ENCODE measurements at regions not wholly inside any gene's neighbourhood (a gene's known extent, or its start where the extent isn't known, plus 50 kb on each side); places are given as distances from the start of the nearest gene placed in this dataset.

DNA sequence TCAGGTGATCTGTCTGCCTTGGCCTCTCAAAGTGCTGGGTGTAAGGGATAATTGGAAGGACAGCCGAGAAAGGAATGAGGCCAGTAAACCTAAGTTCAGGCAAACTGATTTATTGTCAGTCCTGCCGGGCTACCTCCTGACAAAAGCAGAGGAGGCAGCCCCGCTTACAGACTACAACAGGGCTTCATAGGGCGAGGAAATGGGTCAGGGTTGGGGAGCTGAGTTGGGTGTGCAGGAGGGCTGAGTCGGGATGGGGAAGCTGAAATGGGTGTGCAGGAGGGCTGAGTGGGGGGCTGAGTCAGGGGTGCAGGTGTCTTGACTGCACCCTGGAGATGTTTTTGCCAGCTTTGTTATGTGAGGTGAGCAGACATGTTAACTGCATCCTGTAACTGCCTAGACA lies 210.2 kb downstream of the SLITRK6 start:
- Histone ChIP-seq H3K4me1 (ENCODE audit: control insufficient read depth, insufficient read depth, low read length, poor library complexity, severe bottlenecking) (no peaks in the 10 kb centered on the region), H3K9me3 (ENCODE audit: control insufficient read depth, low read length) (no peaks in the 10 kb centered on the region), H3K27me3 (replicated peaks; ENCODE audit: control insufficient read depth, insufficient read depth, low read length, poor library complexity, severe bottlenecking) (no peaks in the 10 kb centered on the region), H3K4me3 (ENCODE audit: insufficient read depth, low read depth, low read length, poor library complexity, severe bottlenecking) (no peak overlapping the region), H3K36me3 (ENCODE audit: control insufficient read depth, insufficient read depth, low read length) (no peaks in the 10 kb centered on the region), H3K27ac (ENCODE audit: insufficient read depth, low read length, poor library complexity, severe bottlenecking) (no peak overlapping the region)
- no peak for DNase-seq

DNA sequence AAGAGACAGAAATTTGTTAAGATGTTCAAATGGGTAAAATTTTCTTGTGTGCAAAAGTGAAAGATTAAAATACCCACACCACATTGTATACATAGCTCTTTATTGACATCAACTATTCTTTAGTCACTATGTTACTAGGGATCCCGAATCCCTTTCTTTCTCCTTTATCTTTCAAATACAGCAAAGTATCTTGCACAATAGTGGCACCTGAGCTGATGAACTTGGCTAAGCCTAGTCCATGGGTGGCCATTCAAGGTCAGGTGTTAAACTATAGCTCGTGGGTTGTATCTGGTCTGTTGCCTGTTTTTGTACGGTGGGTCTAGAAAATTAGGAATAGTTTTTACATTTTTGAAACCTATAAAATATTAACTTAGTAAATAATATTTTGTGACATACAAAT lies 210.9 kb downstream of the SLITRK6 start:
- Histone ChIP-seq H3K4me3 (ENCODE audit: insufficient read depth, low read depth, low read length, poor library complexity, severe bottlenecking) (no peak overlapping the region), H3K4me1 (ENCODE audit: control insufficient read depth, insufficient read depth, low read length, poor library complexity, severe bottlenecking) (no peaks in the 10 kb centered on the region), H3K9me3 (ENCODE audit: control insufficient read depth, low read length) (no peaks in the 10 kb centered on the region), H3K36me3 (ENCODE audit: control insufficient read depth, insufficient read depth, low read length) (no peaks in the 10 kb centered on the region), H3K27me3 (replicated peaks; ENCODE audit: control insufficient read depth, insufficient read depth, low read length, poor library complexity, severe bottlenecking) (no peaks in the 10 kb centered on the region), H3K27ac (ENCODE audit: insufficient read depth, low read length, poor library complexity, severe bottlenecking) (no peak overlapping the region)
- DNase-seq: no peak

DNA sequence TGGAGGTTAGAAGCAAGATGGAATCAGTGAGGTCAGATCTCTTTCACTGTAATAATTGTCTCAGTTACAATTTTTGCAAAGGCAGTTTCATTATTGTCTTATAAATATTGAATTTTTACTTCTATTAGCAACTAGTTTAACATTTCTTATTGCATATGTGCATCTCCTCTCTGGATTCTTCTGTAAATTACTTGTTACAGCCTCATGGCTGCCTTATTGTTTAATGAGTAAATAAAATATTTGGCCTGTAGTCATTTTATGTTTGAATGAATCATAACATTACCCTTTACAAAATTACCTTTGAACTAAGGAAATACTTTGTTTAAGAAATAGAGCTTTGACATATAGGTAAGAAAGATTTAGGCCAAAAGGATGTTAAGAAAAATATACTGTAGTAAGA lies 212.4 kb downstream of the SLITRK6 start:
- no peak for DNase-seq
- Histone ChIP-seq H3K4me3 (ENCODE audit: insufficient read depth, low read depth, low read length, poor library complexity, severe bottlenecking) (no peak overlapping the region), H3K36me3 (ENCODE audit: control insufficient read depth, insufficient read depth, low read length) (no peaks in the 10 kb centered on the region), H3K9me3 (ENCODE audit: control insufficient read depth, low read length) (no peaks in the 10 kb centered on the region), H3K27me3 (replicated peaks; ENCODE audit: control insufficient read depth, insufficient read depth, low read length, poor library complexity, severe bottlenecking) (no peaks in the 10 kb centered on the region), H3K4me1 (ENCODE audit: control insufficient read depth, insufficient read depth, low read length, poor library complexity, severe bottlenecking) (no peaks in the 10 kb centered on the region), H3K27ac (ENCODE audit: insufficient read depth, low read length, poor library complexity, severe bottlenecking) (no peak overlapping the region)

DNA sequence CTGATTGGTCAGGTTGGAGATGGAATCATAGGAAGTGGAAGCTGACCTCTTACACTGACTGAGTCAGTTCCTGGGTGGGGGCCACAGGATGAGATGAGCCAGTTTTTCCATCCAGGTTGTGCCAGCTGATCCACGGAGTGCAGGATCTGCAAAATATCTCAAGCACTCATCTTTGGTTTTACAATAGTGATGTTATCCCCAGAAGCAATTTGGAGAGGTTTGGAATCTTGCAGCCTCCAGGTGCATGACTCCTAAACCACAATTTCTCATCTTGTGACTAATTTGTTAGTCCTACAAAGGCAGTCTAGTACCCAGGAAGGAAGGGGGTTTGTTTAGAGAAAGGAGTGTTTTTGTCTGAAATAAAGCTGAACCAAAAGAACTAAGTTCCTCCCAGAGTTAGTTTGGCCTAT lies 212.8 kb downstream of the SLITRK6 start:
- no peaks in the 10 kb centered on the region for H3K36me3 ChIP-seq (ENCODE audit: control insufficient read depth, insufficient read depth, low read length)
- H3K4me3 ChIP-seq (ENCODE audit: insufficient read depth, low read depth, low read length, poor library complexity, severe bottlenecking): no peak overlapping the region
- no peak for DNase-seq
- no peaks in the 10 kb centered on the region for H3K4me1 ChIP-seq (ENCODE audit: control insufficient read depth, insufficient read depth, low read length, poor library complexity, severe bottlenecking)
- H3K27ac ChIP-seq (ENCODE audit: insufficient read depth, low read length, poor library complexity, severe bottlenecking): no peak overlapping the region
- no peaks in the 10 kb centered on the region for H3K9me3 ChIP-seq (ENCODE audit: control insufficient read depth, low read length)
- H3K27me3 ChIP-seq (replicated peaks; ENCODE audit: control insufficient read depth, insufficient read depth, low read length, poor library complexity, severe bottlenecking): no peaks in the 10 kb centered on the region

DNA sequence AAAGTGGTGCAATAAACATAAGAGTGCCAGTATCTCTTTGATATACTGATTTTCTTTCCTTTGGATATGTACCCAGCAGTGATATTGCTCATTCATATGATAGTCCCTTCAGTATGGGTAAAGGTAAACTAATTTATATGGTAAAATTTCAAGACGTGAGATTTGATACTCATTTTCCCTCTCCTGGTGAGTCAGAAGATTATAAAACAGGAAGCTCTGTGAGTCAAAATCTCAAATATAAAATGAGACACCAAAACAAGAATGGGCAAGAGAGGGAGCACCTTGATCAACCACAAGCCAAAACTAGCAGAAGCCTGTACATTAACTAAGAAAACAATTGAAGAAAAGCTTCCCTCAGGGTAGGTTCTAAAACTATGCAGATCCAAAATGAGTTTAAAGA lies 216.3 kb downstream of the SLITRK6 start:
- Histone ChIP-seq H3K4me3 (ENCODE audit: insufficient read depth, low read depth, low read length, poor library complexity, severe bottlenecking) (no peak overlapping the region), H3K27me3 (replicated peaks; ENCODE audit: control insufficient read depth, insufficient read depth, low read length, poor library complexity, severe bottlenecking) (no peaks in the 10 kb centered on the region), H3K4me1 (ENCODE audit: control insufficient read depth, insufficient read depth, low read length, poor library complexity, severe bottlenecking) (no peaks in the 10 kb centered on the region), H3K27ac (ENCODE audit: insufficient read depth, low read length, poor library complexity, severe bottlenecking) (no peak overlapping the region), H3K9me3 (ENCODE audit: control insufficient read depth, low read length) (no peaks in the 10 kb centered on the region), H3K36me3 (ENCODE audit: control insufficient read depth, insufficient read depth, low read length) (no peaks in the 10 kb centered on the region)
- DNase-seq: no peak

DNA sequence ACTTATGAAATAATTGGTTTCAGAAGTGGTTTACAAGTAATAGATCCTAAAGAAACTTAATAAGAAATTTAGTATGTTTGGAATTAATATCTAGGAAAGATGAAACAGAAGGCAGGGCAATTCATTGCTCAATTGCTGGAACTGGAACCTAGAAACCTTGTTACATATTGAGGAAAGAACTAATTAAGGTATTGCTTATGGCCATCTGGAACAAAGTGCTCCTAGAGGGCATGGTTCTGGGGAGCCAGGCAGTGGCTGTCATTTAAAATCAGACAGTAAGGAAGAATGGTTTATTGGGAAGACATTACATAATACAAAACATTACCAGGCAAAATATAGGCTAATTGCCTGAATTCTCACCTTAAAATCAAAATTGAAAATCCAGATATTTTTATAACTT lies 224.1 kb downstream of the SLITRK6 start:
- Histone ChIP-seq H3K27me3 (replicated peaks; ENCODE audit: control insufficient read depth, insufficient read depth, low read length, poor library complexity, severe bottlenecking) (no peaks in the 10 kb centered on the region), H3K4me1 (ENCODE audit: control insufficient read depth, insufficient read depth, low read length, poor library complexity, severe bottlenecking) (no peaks in the 10 kb centered on the region), H3K9me3 (ENCODE audit: control insufficient read depth, low read length) (no peaks in the 10 kb centered on the region), H3K27ac (ENCODE audit: insufficient read depth, low read length, poor library complexity, severe bottlenecking) (no peak overlapping the region), H3K36me3 (ENCODE audit: control insufficient read depth, insufficient read depth, low read length) (no peaks in the 10 kb centered on the region), H3K4me3 (ENCODE audit: insufficient read depth, low read depth, low read length, poor library complexity, severe bottlenecking) (no peak overlapping the region)
- DNase-seq: no peak

DNA sequence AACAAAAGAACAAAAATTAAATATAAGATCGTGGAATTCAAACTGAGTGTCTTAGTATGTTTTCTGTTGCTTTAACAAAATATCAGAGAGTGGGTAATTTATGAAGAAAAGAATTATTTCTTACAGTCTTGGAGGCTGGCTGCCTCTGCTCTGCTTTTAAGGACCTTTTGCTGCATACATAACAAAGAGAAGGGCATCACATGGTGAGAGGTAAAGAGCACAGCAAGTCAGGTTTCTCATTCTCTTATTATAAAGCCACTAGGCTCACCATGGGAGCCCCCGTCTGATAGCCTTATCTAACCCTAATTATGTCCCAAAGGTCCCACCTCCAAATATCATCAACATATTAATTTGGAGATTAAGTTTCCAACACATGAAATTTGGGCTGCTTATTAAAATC lies 231.3 kb downstream of the SLITRK6 start:
- H3K4me1 ChIP-seq (ENCODE audit: control insufficient read depth, insufficient read depth, low read length, poor library complexity, severe bottlenecking): no peaks in the 10 kb centered on the region
- H3K27me3 ChIP-seq (replicated peaks; ENCODE audit: control insufficient read depth, insufficient read depth, low read length, poor library complexity, severe bottlenecking): no peaks in the 10 kb centered on the region
- no peak for DNase-seq
- H3K9me3 ChIP-seq (ENCODE audit: control insufficient read depth, low read length): no peaks in the 10 kb centered on the region
- H3K4me3 ChIP-seq (ENCODE audit: insufficient read depth, low read depth, low read length, poor library complexity, severe bottlenecking): no peak overlapping the region
- no peaks in the 10 kb centered on the region for H3K36me3 ChIP-seq (ENCODE audit: control insufficient read depth, insufficient read depth, low read length)
- H3K27ac ChIP-seq (ENCODE audit: insufficient read depth, low read length, poor library complexity, severe bottlenecking): no peak overlapping the region

DNA sequence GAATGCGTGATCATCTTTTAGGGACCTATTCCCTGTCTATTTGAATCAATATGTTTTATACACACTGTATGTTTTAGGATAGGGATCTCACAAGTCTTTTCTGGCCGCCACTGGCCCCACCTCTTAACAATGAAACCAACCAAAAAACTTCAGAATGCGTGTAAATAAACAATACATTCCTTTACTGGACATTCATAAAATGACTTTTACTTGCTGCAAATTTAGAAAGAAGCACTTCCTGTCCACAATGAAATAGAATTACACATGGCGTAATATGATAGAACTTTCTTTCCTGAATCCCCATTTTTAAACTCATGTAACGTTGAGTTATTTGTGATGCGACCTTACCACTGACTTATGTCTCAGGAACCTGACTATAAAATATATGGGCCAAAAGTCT lies 233.6 kb downstream of the SLITRK6 start:
- Histone ChIP-seq H3K27ac (ENCODE audit: insufficient read depth, low read length, poor library complexity, severe bottlenecking) (no peak overlapping the region), H3K36me3 (ENCODE audit: control insufficient read depth, insufficient read depth, low read length) (no peaks in the 10 kb centered on the region), H3K4me3 (ENCODE audit: insufficient read depth, low read depth, low read length, poor library complexity, severe bottlenecking) (no peak overlapping the region), H3K9me3 (ENCODE audit: control insufficient read depth, low read length) (no peaks in the 10 kb centered on the region), H3K27me3 (replicated peaks; ENCODE audit: control insufficient read depth, insufficient read depth, low read length, poor library complexity, severe bottlenecking) (no peaks in the 10 kb centered on the region), H3K4me1 (ENCODE audit: control insufficient read depth, insufficient read depth, low read length, poor library complexity, severe bottlenecking) (no peaks in the 10 kb centered on the region)
- DNase-seq: no peak

DNA sequence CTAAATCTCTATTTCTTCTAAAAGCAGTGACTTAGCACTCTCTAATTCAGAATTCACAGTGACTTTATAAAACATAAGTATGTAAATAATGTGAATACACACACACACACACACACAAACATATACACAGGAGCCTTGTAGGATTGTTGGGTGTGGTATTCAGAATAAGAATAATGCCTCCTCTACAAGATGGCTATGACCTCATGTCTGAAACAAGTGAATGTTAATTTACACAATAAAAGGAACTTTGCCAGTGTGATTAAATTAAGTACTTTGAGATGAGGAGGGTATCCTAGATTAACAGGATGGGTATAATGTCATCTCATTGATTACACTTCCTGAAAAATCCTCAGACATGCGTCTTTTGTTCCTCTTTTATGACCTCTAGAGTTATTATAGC lies 234.6 kb downstream of the SLITRK6 start:
- DNase-seq: no peak
- Histone ChIP-seq H3K4me1 (ENCODE audit: control insufficient read depth, insufficient read depth, low read length, poor library complexity, severe bottlenecking) (no peaks in the 10 kb centered on the region), H3K27ac (ENCODE audit: insufficient read depth, low read length, poor library complexity, severe bottlenecking) (no peak overlapping the region)

DNA sequence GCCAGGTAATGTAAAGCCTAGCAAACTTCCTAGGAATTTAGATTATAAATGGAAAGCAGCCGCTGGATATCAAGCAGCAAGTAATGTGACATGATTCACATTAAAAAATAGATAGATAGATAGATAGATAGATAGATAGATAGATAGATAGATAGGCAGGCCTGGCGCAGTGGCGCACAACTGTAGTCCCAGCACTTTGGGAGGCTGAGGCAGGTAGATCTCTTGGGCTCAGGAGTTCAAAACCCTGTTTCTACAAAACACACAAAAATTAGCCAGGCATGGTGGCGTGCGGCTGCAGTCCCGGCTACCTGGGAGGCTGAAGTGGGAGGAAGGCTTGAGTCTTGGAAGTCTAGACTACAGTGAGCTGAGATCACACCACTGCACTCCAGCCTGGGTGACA lies 236.9 kb downstream of the SLITRK6 start:
- no peaks in the 10 kb centered on the region for H3K36me3 ChIP-seq (ENCODE audit: control insufficient read depth, insufficient read depth, low read length)
- H3K4me3 ChIP-seq (ENCODE audit: insufficient read depth, low read depth, low read length, poor library complexity, severe bottlenecking): no peak overlapping the region
- H3K27ac ChIP-seq (ENCODE audit: insufficient read depth, low read length, poor library complexity, severe bottlenecking): no peak overlapping the region
- no peaks in the 10 kb centered on the region for H3K9me3 ChIP-seq (ENCODE audit: control insufficient read depth, low read length)
- no peaks in the 10 kb centered on the region for H3K4me1 ChIP-seq (ENCODE audit: control insufficient read depth, insufficient read depth, low read length, poor library complexity, severe bottlenecking)
- no peak for DNase-seq
- no peaks in the 10 kb centered on the region for H3K27me3 ChIP-seq (replicated peaks; ENCODE audit: control insufficient read depth, insufficient read depth, low read length, poor library complexity, severe bottlenecking)

More for the DNA sequence above, 234.6 kb downstream of the SLITRK6 start:
- Histone ChIP-seq H3K4me3 (ENCODE audit: insufficient read depth, low read depth, low read length, poor library complexity, severe bottlenecking) (no peak overlapping the region), H3K36me3 (ENCODE audit: control insufficient read depth, insufficient read depth, low read length) (no peaks in the 10 kb centered on the region), H3K9me3 (ENCODE audit: control insufficient read depth, low read length) (no peaks in the 10 kb centered on the region), H3K27me3 (replicated peaks; ENCODE audit: control insufficient read depth, insufficient read depth, low read length, poor library complexity, severe bottlenecking) (no peaks in the 10 kb centered on the region)
